ENCODE measurements at regions not wholly inside any gene's neighbourhood (a gene's known extent, or its start where the extent isn't known, plus 50 kb on each side); places are given as distances from the start of the nearest gene placed in this dataset.

DNA sequence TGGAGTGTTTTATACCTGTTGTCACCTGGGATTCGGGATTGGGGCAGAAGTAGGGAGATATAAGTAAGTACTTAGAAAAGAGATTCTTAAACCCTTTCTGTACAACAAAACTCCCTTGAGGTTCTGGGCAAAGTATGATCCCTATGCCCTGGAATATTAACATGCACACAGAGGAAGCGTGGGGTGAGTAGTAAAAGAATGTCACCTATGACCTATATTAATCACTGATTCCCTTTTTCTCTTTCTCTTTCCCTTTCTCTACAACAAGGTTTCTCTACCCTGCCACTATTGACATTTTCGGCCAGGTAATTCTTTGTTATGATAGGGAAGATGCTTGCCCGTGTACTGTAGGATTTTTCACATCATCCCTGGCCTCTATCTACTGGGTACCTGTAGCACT, 209.7 kb upstream of the PLET1 start:
- intact Hi-C loops (cut with DNase I): no loop called here

DNA sequence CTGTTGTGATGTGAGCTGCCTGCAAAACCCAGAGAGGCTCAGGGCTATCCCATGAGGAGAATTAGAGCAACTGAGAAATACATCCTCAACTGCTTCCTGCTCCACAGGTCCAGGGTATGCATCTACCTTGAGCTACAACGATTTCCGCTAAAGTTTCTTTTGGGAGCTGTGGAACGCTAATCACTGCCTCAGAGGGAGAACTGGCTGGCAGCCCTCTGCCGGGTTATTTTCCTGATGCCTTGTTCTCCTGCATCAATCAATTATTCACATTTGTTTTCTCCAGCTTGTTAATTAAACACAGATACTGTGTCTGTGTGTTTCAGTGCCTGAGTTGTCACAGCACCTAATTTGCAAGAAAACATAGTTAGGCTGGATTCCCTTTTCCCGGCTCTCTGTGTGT, 211.1 kb upstream of the PLET1 start:
- no peak for DNase-seq (ENCODE audit: extremely low spot score in 2 of 2)
- Histone ChIP-seq H3K4me3 (no peak overlapping the region), H3K36me3 (no peaks in the 10 kb centered on the region), H3K27me3 (no peaks in the 10 kb centered on the region), H3K9me3 (no peaks in the 10 kb centered on the region), H3K27ac (no peak overlapping the region), H3K4me1 (no peaks in the 10 kb centered on the region)
- TF ChIP-seq POLR2AphosphoS5 (IDR thresholded peaks at IDR 0.05; ENCODE audit: insufficient read depth in 1 of 2, low read depth in 1 of 2) (no peak), POLR2A (IDR thresholded peaks at IDR 0.05) (no peak)
- TF ChIP-seq, protein P1, sequence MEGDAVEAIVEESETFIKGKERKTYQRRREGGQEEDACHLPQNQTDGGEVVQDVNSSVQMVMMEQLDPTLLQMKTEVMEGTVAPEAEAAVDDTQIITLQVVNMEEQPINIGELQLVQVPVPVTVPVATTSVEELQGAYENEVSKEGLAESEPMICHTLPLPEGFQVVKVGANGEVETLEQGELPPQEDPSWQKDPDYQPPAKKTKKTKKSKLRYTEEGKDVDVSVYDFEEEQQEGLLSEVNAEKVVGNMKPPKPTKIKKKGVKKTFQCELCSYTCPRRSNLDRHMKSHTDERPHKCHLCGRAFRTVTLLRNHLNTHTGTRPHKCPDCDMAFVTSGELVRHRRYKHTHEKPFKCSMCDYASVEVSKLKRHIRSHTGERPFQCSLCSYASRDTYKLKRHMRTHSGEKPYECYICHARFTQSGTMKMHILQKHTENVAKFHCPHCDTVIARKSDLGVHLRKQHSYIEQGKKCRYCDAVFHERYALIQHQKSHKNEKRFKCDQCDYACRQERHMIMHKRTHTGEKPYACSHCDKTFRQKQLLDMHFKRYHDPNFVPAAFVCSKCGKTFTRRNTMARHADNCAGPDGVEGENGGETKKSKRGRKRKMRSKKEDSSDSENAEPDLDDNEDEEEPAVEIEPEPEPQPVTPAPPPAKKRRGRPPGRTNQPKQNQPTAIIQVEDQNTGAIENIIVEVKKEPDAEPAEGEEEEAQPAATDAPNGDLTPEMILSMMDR (IDR thresholded peaks at IDR 0.05): no peak
- intact Hi-C loops (cut with DNase I): no loop called here

More for the DNA sequence above, 209.7 kb upstream of the PLET1 start:
- Histone ChIP-seq H3K4me1 (no peaks in the 10 kb centered on the region), H3K27me3 (no peaks in the 10 kb centered on the region), H3K36me3 (no peaks in the 10 kb centered on the region), H3K27ac (no peak overlapping the region), H3K4me3 (no peak overlapping the region), H3K9me3 (no peaks in the 10 kb centered on the region)
- DNase-seq (ENCODE audit: extremely low spot score in 2 of 2): no peak
- TF ChIP-seq POLR2A (IDR thresholded peaks at IDR 0.05): no peak

DNA sequence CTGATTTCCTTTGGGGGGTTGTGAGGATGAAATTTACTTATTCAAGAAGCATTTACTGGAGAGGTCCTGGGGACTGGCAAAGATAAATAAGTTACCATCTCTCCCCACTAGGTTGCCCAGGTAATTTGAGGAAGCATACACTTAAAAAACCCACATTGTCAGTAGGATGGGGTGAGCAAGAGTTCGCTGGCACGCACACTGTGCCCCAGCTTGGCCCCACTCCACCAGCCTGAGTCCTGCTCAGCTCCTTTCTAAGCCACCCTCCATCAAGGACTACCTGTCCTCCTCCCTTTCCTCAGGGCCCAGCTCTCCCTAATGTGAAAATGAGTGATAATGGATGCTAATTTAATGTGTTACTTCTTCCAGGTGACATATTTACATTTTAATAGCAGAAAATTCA, 216.5 kb upstream of the PLET1 start:
- no peak overlapping the region for H3K27ac ChIP-seq
- intact Hi-C loops (cut with DNase I): no loop called here
- TF ChIP-seq, protein P1 (IDR thresholded peaks at IDR 0.05): no peak
- TF ChIP-seq POLR2A (IDR thresholded peaks at IDR 0.05) (no peak), POLR2AphosphoS5 (IDR thresholded peaks at IDR 0.05; ENCODE audit: insufficient read depth in 1 of 2, low read depth in 1 of 2) (no peak)
- no peaks in the 10 kb centered on the region for H3K36me3 ChIP-seq
- no peaks in the 10 kb centered on the region for H3K27me3 ChIP-seq
- no peak overlapping the region for H3K4me3 ChIP-seq
- no peaks in the 10 kb centered on the region for H3K4me1 ChIP-seq
- H3K9me3 ChIP-seq: no peaks in the 10 kb centered on the region
- DNase-seq (ENCODE audit: extremely low spot score in 2 of 2): no peak

DNA sequence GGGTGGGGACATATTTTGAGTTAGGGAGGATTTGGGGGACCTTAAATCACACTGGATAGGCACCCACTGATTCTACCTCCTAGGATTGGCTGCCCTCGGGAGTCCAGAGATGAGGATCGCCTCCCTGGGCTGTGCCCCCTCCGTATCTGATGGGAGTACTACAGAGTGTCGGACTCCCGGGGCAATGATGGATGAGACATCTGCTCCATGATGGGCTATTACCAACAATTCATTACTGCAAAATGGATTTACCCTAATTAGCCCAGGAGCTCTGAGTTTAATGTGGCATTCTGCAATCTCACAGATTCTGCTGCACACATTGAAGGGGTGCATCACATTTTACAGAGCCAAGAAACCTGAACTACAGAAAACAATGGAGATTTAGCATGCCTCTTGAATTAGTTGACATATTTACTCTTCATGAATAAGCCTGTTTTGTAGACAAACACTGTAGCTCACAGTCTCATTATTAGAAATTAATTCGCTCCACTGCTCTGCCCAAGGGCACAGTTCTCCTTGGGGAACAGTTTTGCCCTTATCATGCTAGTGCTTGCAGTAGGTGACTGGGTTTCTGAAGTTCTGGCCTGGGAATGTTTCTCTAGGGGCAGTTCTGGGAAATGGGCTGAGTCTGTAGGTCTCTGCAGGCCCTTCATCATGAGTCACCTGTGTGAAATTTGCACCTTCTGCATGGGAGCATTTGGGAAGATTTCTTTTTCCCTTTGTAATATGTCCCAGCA, 217.1 kb upstream of the PLET1 start:
- no peaks in the 10 kb centered on the region for H3K4me1 ChIP-seq
- no peaks in the 10 kb centered on the region for H3K36me3 ChIP-seq
- no peaks in the 10 kb centered on the region for H3K27me3 ChIP-seq
- H3K9me3 ChIP-seq: no peaks in the 10 kb centered on the region
- intact Hi-C loops (cut with DNase I): no loop called here
- DNase-seq (ENCODE audit: extremely low spot score in 2 of 2): no peak
- no peak overlapping the region for H3K4me3 ChIP-seq
- H3K27ac ChIP-seq: no peak overlapping the region
- no peak for TF ChIP-seq POLR2A (IDR thresholded peaks at IDR 0.05)
- TF ChIP-seq, protein P1 (IDR thresholded peaks at IDR 0.05): no peak
- no peak for TF ChIP-seq POLR2AphosphoS5 (IDR thresholded peaks at IDR 0.05; ENCODE audit: insufficient read depth in 1 of 2, low read depth in 1 of 2)

DNA sequence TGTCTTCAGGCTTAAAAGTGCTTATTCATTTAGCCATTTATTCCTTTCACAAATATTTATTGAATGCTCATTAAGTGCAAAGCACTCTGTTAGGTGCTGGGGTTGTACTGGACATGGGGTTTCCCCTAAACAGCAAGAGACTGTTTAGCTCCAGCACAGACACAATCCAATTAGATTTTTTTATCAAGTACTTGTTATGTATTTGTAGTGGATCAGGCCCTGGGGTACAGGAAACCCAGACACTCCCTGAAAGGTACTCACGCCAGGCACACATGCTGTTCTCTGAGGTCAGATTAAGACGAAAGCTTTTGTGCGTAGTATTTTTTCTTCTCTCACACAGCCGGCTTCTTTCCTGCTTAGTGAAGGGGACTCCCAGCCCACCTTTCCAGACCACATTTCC, 218.1 kb upstream of the PLET1 start:
- TF ChIP-seq POLR2AphosphoS5 (IDR thresholded peaks at IDR 0.05; ENCODE audit: insufficient read depth in 1 of 2, low read depth in 1 of 2) (no peak), POLR2A (IDR thresholded peaks at IDR 0.05) (no peak)
- TF ChIP-seq, protein P1 (IDR thresholded peaks at IDR 0.05): no peak
- no peaks in the 10 kb centered on the region for H3K27me3 ChIP-seq
- no peak overlapping the region for H3K27ac ChIP-seq
- no peak overlapping the region for H3K4me3 ChIP-seq
- intact Hi-C loops (cut with DNase I): no loop called here
- no peak for DNase-seq (ENCODE audit: extremely low spot score in 2 of 2)
- H3K9me3 ChIP-seq: no peaks in the 10 kb centered on the region
- no peaks in the 10 kb centered on the region for H3K36me3 ChIP-seq
- H3K4me1 ChIP-seq: no peaks in the 10 kb centered on the region

Data from vagina (tissue), 2 donors.